SK-N-SH treated with all-trans-retinoic acid at 6 μM for 48 hours (cell line): ENCODE measurements at regions not wholly inside any gene's neighbourhood (a gene's known extent, or its start where the extent isn't known, plus 50 kb on each side); places are given as distances from the start of the nearest gene placed in this dataset.

Experiments
- ATAC-seq: fragments of 200-7000 bp; cut with Tn5 transposase; 3 replicates; pipeline ENCODE4 v1.9.1; 2020; ENCODE audit warnings: mild to moderate bottlenecking, moderate library complexity
- ARNTL ChIP-seq: fragments of 450-650 bp; formaldehyde crosslinking; IDR thresholded peaks from 2 replicates; pipeline ENCODE4 v1.5.0; 2020; ENCODE audit warnings: low read depth, mild to moderate bottlenecking, moderate library complexity, borderline replicate concordance
- CSDC2 ChIP-seq: fragments of 250-450 bp; sonication (Bioruptor Pico); IDR thresholded peaks from 2 replicates; pipeline ENCODE4 v1.5.0; 2020; ENCODE audit warnings: mild to moderate bottlenecking, moderate library complexity
- ESRRG ChIP-seq: fragments of 250-450 bp; sonication (Bioruptor Pico); IDR thresholded peaks from 2 replicates; pipeline ENCODE4 v1.6.1; 2021; ENCODE audit warnings: mild to moderate bottlenecking
- GLIS3 ChIP-seq: fragments of 250-450 bp; sonication (Bioruptor Pico); IDR thresholded peaks from 2 replicates; pipeline ENCODE4 v1.5.0; 2020; ENCODE audit warnings: mild to moderate bottlenecking, moderate library complexity
- ISL1 ChIP-seq: fragments of 250-450 bp; sonication (Bioruptor Pico); IDR thresholded peaks from 2 replicates; pipeline ENCODE4 v2.1.2; 2022; ENCODE audit warnings: mild to moderate bottlenecking, moderate library complexity
- OSR1 ChIP-seq: fragments of 250-450 bp; sonication (Bioruptor Pico); IDR thresholded peaks from 2 replicates; pipeline ENCODE4 v1.8.0; 2022; ENCODE audit warnings: moderate library complexity, mild to moderate bottlenecking, inconsistent platforms
- PPARA ChIP-seq: fragments of 250-450 bp; sonication (Bioruptor Pico); IDR thresholded peaks from 2 replicates; pipeline ENCODE4 v1.5.0; 2020; ENCODE audit warnings: mild to moderate bottlenecking, borderline replicate concordance
- RARB ChIP-seq: fragments of 250-450 bp; sonication (Bioruptor Pico); IDR thresholded peaks from 2 replicates; pipeline ENCODE4 v1.8.0; 2021; ENCODE audit warnings: mild to moderate bottlenecking, moderate library complexity
- SNAI2 ChIP-seq: fragments of 250-450 bp; sonication (Bioruptor Pico); IDR thresholded peaks from 2 replicates; pipeline ENCODE4 v1.5.0; 2020; ENCODE audit warnings: mild to moderate bottlenecking, moderate library complexity
- TCF4 ChIP-seq: fragments of 250-450 bp; sonication (Bioruptor Pico); IDR thresholded peaks from 2 replicates; pipeline ENCODE4 v1.8.0; 2021; ENCODE audit warnings: mild to moderate bottlenecking, moderate library complexity, borderline replicate concordance
- TOX ChIP-seq: fragments of 250-450 bp; sonication (Bioruptor Pico); IDR thresholded peaks from 2 replicates; pipeline ENCODE4 v1.8.0; 2021; ENCODE audit warnings: mild to moderate bottlenecking, moderate library complexity, borderline replicate concordance
- ZC3H10 ChIP-seq: fragments of 250-450 bp; sonication (Bioruptor Pico); IDR thresholded peaks from 2 replicates; pipeline ENCODE4 v1.5.1; 2021; ENCODE audit warnings: mild to moderate bottlenecking, moderate library complexity
- ZFP3 ChIP-seq: fragments of 250-450 bp; sonication (Bioruptor Pico); IDR thresholded peaks from 2 replicates; pipeline ENCODE4 v1.5.0; 2020; ENCODE audit warnings: mild to moderate bottlenecking, moderate library complexity
- ZFP30 ChIP-seq: fragments of 450-650 bp; formaldehyde crosslinking; IDR thresholded peaks from 2 replicates; pipeline ENCODE4 v1.5.0; 2022; ENCODE audit warnings: mild to moderate bottlenecking, moderate library complexity
- ZNF565 ChIP-seq: fragments of 450-650 bp; formaldehyde crosslinking; conservative IDR thresholded peaks from 2 replicates; pipeline ENCODE4 v1.5.0; 2020; ENCODE audit warnings: low read depth, mild to moderate bottlenecking, moderate library complexity
- ZNF70 ChIP-seq: fragments of 450-650 bp; formaldehyde crosslinking; IDR thresholded peaks from 2 replicates; pipeline ENCODE4 v1.5.0; 2020; ENCODE audit warnings: mild to moderate bottlenecking, moderate library complexity
- ZNF8 ChIP-seq: fragments of 450-650 bp; formaldehyde crosslinking; IDR thresholded peaks from 2 replicates; pipeline ENCODE4 v1.5.0; 2020; ENCODE audit warnings: mild to moderate bottlenecking, moderate library complexity
- TF ChIP-seq, protein P1 (sequence below): fragments of 250-450 bp; sonication (Bioruptor Pico); IDR thresholded peaks from 2 replicates; pipeline ENCODE4 v1.8.0; 2020; ENCODE audit warnings: mild to moderate bottlenecking, moderate library complexity, borderline replicate concordance
- TF ChIP-seq, protein P2 (sequence below): fragments of 250-450 bp; sonication (Bioruptor Pico); IDR thresholded peaks from 2 replicates; pipeline ENCODE4 v1.8.0; 2021; ENCODE audit warnings: low read depth, mild to moderate bottlenecking, moderate library complexity, borderline replicate concordance
- TF ChIP-seq, protein P3 (sequence below): fragments of 250-450 bp; sonication (Bioruptor Pico); IDR thresholded peaks from 2 replicates; pipeline ENCODE4 v1.5.1; 2021; ENCODE audit warnings: mild to moderate bottlenecking, moderate library complexity
- TF ChIP-seq, protein P4 (sequence below): fragments of 250-450 bp; sonication (Bioruptor Pico); IDR thresholded peaks from 2 replicates; pipeline ENCODE4 v1.5.1; 2020; ENCODE audit warnings: low read depth, mild to moderate bottlenecking, moderate library complexity

DNA sequence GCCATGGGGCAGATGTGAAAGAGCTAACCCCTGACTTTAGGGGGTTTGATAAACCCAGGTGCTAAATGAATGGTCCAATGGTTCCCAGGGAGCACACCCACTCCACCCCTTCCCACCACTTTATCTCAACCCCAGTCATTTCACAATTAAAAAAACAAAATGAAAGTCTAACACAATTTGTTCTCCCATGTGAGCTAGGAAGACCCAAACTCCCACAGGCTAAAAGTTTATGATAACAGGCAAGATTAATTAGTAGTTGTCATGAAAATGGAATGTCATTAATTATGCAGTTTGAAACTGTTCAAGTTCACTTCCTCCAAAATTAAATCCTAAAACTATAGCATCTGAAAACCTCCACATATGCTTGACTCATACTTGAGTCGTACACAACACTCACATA, 63.3 kb upstream of the TPM1 start:
- TF ChIP-seq PPARA (no peak), ESRRG (CRISPR knock-in tag) (no peak), ARNTL (CRISPR knock-in tag) (no peak), ZNF565 (CRISPR knock-in tag) (no peak), OSR1 (CRISPR knock-in tag) (no peak), ZNF8 (CRISPR knock-in tag) (no peak), GLIS3 (CRISPR knock-in tag) (no peak), ZFP3 (no peak), SNAI2 (no peak), RARB (no peak), ZFP30 (CRISPR knock-in tag) (no peak)
- TF ChIP-seq, protein P1, sequence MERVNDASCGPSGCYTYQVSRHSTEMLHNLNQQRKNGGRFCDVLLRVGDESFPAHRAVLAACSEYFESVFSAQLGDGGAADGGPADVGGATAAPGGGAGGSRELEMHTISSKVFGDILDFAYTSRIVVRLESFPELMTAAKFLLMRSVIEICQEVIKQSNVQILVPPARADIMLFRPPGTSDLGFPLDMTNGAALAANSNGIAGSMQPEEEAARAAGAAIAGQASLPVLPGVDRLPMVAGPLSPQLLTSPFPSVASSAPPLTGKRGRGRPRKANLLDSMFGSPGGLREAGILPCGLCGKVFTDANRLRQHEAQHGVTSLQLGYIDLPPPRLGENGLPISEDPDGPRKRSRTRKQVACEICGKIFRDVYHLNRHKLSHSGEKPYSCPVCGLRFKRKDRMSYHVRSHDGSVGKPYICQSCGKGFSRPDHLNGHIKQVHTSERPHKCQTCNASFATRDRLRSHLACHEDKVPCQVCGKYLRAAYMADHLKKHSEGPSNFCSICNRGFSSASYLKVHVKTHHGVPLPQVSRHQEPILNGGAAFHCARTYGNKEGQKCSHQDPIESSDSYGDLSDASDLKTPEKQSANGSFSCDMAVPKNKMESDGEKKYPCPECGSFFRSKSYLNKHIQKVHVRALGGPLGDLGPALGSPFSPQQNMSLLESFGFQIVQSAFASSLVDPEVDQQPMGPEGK (CRISPR knock-in tag) = no peak
- TF ChIP-seq, protein P2, sequence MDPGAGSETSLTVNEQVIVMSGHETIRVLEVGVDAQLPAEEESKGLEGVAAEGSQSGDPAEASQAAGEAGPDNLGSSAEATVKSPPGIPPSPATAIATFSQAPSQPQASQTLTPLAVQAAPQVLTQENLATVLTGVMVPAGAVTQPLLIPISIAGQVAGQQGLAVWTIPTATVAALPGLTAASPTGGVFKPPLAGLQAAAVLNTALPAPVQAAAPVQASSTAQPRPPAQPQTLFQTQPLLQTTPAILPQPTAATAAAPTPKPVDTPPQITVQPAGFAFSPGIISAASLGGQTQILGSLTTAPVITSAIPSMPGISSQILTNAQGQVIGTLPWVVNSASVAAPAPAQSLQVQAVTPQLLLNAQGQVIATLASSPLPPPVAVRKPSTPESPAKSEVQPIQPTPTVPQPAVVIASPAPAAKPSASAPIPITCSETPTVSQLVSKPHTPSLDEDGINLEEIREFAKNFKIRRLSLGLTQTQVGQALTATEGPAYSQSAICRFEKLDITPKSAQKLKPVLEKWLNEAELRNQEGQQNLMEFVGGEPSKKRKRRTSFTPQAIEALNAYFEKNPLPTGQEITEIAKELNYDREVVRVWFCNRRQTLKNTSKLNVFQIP = no peak
- TF ChIP-seq, protein P3, sequence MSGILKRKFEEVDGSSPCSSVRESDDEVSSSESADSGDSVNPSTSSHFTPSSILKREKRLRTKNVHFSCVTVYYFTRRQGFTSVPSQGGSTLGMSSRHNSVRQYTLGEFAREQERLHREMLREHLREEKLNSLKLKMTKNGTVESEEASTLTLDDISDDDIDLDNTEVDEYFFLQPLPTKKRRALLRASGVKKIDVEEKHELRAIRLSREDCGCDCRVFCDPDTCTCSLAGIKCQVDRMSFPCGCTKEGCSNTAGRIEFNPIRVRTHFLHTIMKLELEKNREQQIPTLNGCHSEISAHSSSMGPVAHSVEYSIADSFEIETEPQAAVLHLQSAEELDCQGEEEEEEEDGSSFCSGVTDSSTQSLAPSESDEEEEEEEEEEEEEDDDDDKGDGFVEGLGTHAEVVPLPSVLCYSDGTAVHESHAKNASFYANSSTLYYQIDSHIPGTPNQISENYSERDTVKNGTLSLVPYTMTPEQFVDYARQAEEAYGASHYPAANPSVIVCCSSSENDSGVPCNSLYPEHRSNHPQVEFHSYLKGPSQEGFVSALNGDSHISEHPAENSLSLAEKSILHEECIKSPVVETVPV (CRISPR knock-in tag) = no peak
- TF ChIP-seq, protein P4, sequence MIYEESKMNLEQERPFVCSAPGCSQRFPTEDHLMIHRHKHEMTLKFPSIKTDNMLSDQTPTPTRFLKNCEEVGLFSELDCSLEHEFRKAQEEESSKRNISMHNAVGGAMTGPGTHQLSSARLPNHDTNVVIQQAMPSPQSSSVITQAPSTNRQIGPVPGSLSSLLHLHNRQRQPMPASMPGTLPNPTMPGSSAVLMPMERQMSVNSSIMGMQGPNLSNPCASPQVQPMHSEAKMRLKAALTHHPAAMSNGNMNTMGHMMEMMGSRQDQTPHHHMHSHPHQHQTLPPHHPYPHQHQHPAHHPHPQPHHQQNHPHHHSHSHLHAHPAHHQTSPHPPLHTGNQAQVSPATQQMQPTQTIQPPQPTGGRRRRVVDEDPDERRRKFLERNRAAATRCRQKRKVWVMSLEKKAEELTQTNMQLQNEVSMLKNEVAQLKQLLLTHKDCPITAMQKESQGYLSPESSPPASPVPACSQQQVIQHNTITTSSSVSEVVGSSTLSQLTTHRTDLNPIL (CRISPR knock-in tag) = no peak

DNA sequence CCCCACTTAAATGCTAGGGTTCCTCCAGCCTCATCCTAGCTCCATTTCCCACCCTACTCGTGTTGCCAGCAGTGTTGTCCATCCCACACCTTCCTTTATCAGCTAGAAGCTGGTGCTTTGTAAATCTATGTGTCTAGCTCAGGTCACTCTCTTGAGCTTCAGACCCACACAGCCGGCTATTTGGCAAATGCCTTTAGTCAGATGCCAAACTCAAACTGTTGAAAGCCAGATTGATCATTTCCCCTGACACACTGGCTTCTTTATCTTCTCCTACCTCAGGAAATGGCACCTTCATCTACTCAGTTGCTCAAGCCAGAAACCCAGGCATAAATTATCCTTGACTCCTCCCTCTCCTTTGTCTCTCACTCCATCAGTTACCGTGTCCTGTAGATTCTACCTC, 61.5 kb upstream of the TPM1 start:
- TF ChIP-seq RARB = no peak
- TF ChIP-seq TCF4 (CRISPR knock-in tag) = no peak
- no peak for TF ChIP-seq GLIS3 (CRISPR knock-in tag)
- TF ChIP-seq OSR1 (CRISPR knock-in tag) = no peak
- no peak for TF ChIP-seq SNAI2
- ATAC-seq = no peak

More for the DNA sequence above, 63.3 kb upstream of the TPM1 start:
- no peak for ATAC-seq

DNA sequence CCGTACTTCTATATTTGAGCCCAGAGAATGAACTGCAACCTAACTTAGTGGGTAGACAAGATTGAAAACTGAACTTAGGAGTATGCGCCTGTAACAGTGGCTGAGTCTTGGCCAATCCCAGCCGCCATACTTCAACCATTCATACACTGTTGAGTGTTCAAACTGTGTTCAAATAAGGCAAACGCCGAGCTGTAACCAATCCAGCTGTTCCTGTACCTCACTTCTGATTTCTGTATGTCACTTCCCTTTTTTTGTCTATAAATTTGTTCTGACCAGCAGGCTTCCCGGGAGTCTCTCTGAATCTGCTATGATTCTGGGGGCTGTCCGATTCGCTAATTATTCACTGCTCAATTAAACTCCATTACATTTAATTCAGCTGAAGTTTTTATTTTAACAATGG, 58.6 kb upstream of the TPM1 start:
- TF ChIP-seq ZC3H10 (CRISPR knock-in tag) = no peak
- no peak for TF ChIP-seq ZNF70 (CRISPR knock-in tag)
- no peak for TF ChIP-seq TOX (CRISPR knock-in tag)
- no peak for TF ChIP-seq ZNF565 (CRISPR knock-in tag)
- no peak for TF ChIP-seq CSDC2 (CRISPR knock-in tag)
- no peak for TF ChIP-seq PPARA
- no peak for TF ChIP-seq ZNF8 (CRISPR knock-in tag)
- no peak for TF ChIP-seq OSR1 (CRISPR knock-in tag)
- TF ChIP-seq, protein P4 (CRISPR knock-in tag) = no peak
- no peak for ATAC-seq

DNA sequence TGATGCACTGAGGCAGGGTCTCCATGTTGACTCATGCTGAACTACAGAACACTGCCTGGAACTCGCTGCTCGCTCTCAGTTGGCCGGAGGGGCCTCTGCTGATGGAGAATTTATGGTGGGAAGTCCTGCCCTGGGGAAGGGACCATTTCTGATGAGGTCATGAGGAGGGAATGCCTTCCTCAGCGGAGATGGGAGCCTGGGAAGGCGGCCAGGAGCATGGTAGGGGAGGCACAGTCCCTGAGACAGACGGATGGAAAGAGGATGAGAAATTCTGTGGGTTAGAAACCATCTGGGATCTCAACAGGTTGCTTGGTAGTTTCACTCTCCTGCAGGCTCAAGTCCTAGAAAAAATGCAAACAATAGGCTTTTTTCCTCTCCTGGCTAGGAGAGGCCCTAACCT, 56.8 kb upstream of the TPM1 start:
- ATAC-seq = peak; percentile 91
- TF ChIP-seq ZNF565 (CRISPR knock-in tag) = no peak
- TF ChIP-seq, protein P4 (CRISPR knock-in tag) = peak; percentile 52; the same call in 1 of the 2 replicates
- peak; percentile 62 for TF ChIP-seq ISL1 (CRISPR knock-in tag)
- TF ChIP-seq ZC3H10 (CRISPR knock-in tag) = no peak
- TF ChIP-seq, all 23 proteins: peak for 2
